Sigmoid colon (tissue), 3 donors: ENCODE measurements at regions not wholly inside any gene's neighbourhood (a gene's known extent, or its start where the extent isn't known, plus 50 kb on each side); places are given as distances from the start of the nearest gene placed in this dataset.

ENCODE experiments used
- POLR2A ChIP-seq, 2 donors: fragments of 450-650 bp; IDR thresholded peaks; one replicate each; pipeline ENCODE4 v1.6.1; 2016; ENCODE audit warnings: antibody characterized with exemption in 2 of 2, mild to moderate bottlenecking in 2 of 2, moderate library complexity in 2 of 2
- TF ChIP-seq, protein P1 (sequence below), 4 experiments: fragments of 450-650 bp in 3 of 4; fragments of 200-600 bp in 1 of 4; IDR thresholded peaks; one replicate each; pipeline ENCODE4 v1.5.1; 2016 to 2019; ENCODE audit warnings: antibody characterized with exemption in 4 of 4, mild to moderate bottlenecking in 3 of 4, moderate library complexity in 2 of 4

GRCh38 chr1:29820401-29820800, 584.1 kb downstream of the PTPRU start:
- TF ChIP-seq, protein P1, sequence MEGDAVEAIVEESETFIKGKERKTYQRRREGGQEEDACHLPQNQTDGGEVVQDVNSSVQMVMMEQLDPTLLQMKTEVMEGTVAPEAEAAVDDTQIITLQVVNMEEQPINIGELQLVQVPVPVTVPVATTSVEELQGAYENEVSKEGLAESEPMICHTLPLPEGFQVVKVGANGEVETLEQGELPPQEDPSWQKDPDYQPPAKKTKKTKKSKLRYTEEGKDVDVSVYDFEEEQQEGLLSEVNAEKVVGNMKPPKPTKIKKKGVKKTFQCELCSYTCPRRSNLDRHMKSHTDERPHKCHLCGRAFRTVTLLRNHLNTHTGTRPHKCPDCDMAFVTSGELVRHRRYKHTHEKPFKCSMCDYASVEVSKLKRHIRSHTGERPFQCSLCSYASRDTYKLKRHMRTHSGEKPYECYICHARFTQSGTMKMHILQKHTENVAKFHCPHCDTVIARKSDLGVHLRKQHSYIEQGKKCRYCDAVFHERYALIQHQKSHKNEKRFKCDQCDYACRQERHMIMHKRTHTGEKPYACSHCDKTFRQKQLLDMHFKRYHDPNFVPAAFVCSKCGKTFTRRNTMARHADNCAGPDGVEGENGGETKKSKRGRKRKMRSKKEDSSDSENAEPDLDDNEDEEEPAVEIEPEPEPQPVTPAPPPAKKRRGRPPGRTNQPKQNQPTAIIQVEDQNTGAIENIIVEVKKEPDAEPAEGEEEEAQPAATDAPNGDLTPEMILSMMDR (IDR thresholded peaks at IDR 0.05): no peak
- TF ChIP-seq POLR2A (IDR thresholded peaks at IDR 0.05): no peak
